ENCODE measurements at regions not wholly inside any gene's neighbourhood (a gene's known extent, or its start where the extent isn't known, plus 50 kb on each side); places are given as distances from the start of the nearest gene placed in this dataset.

- TF ChIP-seq, protein P1, sequence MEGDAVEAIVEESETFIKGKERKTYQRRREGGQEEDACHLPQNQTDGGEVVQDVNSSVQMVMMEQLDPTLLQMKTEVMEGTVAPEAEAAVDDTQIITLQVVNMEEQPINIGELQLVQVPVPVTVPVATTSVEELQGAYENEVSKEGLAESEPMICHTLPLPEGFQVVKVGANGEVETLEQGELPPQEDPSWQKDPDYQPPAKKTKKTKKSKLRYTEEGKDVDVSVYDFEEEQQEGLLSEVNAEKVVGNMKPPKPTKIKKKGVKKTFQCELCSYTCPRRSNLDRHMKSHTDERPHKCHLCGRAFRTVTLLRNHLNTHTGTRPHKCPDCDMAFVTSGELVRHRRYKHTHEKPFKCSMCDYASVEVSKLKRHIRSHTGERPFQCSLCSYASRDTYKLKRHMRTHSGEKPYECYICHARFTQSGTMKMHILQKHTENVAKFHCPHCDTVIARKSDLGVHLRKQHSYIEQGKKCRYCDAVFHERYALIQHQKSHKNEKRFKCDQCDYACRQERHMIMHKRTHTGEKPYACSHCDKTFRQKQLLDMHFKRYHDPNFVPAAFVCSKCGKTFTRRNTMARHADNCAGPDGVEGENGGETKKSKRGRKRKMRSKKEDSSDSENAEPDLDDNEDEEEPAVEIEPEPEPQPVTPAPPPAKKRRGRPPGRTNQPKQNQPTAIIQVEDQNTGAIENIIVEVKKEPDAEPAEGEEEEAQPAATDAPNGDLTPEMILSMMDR (IDR thresholded peaks at IDR 0.05), result no peak
- TF ChIP-seq POLR2A (IDR thresholded peaks at IDR 0.05), result no peak
Measured at GRCh38 chr19:46943150-46943946, 76.3 kb upstream of the NPAS1 start.
